PC-3 (cell line): ENCODE measurements at regions not wholly inside any gene's neighbourhood (a gene's known extent, or its start where the extent isn't known, plus 50 kb on each side); places are given as distances from the start of the nearest gene placed in this dataset.

ENCODE experiments used
- EZH2phosphoT487 ChIP-seq: fragments of 300-600 bp; sonication (generic); IDR thresholded peaks from 2 replicates; pipeline ENCODE4 v1.6.1; 2018; ENCODE audit warnings: mild to moderate bottlenecking, antibody characterized with exemption, low read length, borderline replicate concordance
- TF ChIP-seq, protein P1 (sequence below): fragments of 300-600 bp; sonication (generic); conservative IDR thresholded peaks from 2 replicates; pipeline ENCODE4 v1.5.1; 2017; ENCODE audit warnings: antibody characterized with exemption, low read depth, mild to moderate bottlenecking, low read length

DNA sequence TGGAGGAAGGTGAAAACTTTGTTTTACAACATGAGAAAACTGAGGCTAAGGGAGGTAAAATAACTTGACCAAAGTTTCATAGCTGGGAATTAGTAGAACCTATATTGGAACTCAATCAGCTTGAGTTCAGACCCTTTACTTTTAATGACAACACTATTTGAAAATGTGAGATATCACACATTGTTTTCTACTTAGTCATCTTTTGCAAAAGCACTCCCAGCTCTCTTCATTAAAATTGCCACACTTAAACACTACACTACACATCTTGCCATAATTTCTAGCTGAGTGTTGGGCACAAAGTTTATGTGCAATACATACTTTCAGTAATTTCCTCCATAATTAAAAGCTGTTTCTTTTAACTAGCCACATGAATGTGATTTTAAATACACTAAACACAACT is 230.4 kb upstream of the DCBLD2 start:
- TF ChIP-seq, protein P1, sequence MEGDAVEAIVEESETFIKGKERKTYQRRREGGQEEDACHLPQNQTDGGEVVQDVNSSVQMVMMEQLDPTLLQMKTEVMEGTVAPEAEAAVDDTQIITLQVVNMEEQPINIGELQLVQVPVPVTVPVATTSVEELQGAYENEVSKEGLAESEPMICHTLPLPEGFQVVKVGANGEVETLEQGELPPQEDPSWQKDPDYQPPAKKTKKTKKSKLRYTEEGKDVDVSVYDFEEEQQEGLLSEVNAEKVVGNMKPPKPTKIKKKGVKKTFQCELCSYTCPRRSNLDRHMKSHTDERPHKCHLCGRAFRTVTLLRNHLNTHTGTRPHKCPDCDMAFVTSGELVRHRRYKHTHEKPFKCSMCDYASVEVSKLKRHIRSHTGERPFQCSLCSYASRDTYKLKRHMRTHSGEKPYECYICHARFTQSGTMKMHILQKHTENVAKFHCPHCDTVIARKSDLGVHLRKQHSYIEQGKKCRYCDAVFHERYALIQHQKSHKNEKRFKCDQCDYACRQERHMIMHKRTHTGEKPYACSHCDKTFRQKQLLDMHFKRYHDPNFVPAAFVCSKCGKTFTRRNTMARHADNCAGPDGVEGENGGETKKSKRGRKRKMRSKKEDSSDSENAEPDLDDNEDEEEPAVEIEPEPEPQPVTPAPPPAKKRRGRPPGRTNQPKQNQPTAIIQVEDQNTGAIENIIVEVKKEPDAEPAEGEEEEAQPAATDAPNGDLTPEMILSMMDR: no peak
- no peak for TF ChIP-seq EZH2phosphoT487
